ENCODE measurements at regions not wholly inside any gene's neighbourhood (a gene's known extent, or its start where the extent isn't known, plus 50 kb on each side); places are given as distances from the start of the nearest gene placed in this dataset.

DNA sequence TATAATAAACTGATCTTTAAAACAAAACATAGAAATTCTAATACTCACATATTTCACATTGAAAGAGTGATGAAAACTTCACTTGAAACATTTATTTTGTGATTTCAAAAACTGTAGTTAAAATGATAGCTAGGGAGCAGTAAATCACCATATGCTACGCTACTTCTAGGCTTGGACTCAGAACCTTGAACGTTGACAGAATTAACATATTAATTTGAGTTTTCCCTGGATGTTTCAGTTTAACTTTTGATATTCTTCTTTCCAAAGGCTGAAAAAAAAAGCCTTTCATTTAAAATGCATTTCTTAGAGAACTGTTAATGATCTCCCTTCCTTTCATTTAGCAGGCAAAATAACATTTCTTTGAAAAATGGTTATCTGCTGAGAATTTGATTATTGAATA is 307.8 kb upstream of the SGCD start:
- TF ChIP-seq, protein P1, sequence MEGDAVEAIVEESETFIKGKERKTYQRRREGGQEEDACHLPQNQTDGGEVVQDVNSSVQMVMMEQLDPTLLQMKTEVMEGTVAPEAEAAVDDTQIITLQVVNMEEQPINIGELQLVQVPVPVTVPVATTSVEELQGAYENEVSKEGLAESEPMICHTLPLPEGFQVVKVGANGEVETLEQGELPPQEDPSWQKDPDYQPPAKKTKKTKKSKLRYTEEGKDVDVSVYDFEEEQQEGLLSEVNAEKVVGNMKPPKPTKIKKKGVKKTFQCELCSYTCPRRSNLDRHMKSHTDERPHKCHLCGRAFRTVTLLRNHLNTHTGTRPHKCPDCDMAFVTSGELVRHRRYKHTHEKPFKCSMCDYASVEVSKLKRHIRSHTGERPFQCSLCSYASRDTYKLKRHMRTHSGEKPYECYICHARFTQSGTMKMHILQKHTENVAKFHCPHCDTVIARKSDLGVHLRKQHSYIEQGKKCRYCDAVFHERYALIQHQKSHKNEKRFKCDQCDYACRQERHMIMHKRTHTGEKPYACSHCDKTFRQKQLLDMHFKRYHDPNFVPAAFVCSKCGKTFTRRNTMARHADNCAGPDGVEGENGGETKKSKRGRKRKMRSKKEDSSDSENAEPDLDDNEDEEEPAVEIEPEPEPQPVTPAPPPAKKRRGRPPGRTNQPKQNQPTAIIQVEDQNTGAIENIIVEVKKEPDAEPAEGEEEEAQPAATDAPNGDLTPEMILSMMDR (IDR thresholded peaks at IDR 0.05; ENCODE audit: low read depth, low read length, missing control alignments) = no peak
- in situ Hi-C loops (cut with HindIII; ENCODE audit: low sequenced_read_pairs) = no loop called here
- H3K4me3 ChIP-seq (ENCODE audit: low read depth, low read length) = no peak overlapping the region
- DNase-seq (ENCODE audit: low read depth) = no peak

DNA sequence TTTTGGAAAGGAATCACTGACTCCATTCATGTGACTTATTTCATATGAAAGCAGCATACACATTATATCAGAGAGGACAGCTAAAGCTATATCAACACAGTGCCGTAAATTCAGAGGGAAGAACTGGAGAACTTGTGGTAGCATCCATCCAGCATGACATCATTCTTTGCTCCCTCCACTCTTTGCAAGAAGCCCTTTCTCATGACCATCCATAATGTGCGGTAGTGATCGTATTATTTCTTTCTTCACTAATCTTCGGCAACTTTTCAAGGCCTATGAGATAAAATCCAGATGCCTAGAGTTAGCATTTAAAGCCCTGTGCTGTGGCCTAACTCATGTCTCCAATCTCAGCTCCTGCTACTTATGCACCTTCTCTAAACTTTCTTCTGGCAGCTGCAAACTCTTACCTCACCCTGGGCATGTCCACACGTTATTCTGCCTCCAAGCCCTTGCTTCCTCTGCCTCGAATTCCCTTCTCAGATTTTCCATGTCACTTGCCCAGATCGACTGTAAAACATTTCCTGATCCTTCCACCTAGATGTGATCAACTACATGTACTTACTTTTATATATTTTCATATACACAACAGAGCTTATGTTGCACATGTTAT is 307.3 kb upstream of the SGCD start:
- TF ChIP-seq, protein P1 (IDR thresholded peaks at IDR 0.05; ENCODE audit: low read depth, low read length, missing control alignments) = no peak
- no peak for DNase-seq (ENCODE audit: low read depth)
- in situ Hi-C loops (cut with HindIII; ENCODE audit: low sequenced_read_pairs) = no loop called here
- no peak overlapping the region for H3K4me3 ChIP-seq (ENCODE audit: low read depth, low read length)

DNA sequence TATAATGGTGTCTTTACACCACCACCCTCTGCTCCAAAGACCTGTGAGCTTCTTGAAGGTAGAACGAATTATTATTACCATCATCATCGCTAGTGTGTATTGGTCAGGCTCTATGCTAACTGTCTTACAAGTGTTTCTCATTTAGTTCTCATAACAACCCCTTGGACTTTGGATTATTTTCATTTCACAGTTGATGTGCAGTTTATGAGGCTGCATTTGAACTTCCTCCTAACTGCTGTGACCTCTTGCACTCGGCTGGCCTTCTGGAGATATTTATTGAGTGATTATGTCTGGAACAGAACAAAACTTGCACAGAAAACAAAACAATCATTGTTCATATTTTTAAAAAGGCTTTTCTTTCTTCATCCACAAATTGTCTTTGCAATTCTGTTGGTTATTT is 306.3 kb upstream of the SGCD start:
- no peak for DNase-seq (ENCODE audit: low read depth)
- TF ChIP-seq, protein P1 (IDR thresholded peaks at IDR 0.05; ENCODE audit: low read depth, low read length, missing control alignments) = no peak
- in situ Hi-C loops (cut with HindIII; ENCODE audit: low sequenced_read_pairs) = no loop called here
- H3K4me3 ChIP-seq (ENCODE audit: low read depth, low read length) = no peak overlapping the region

DNA sequence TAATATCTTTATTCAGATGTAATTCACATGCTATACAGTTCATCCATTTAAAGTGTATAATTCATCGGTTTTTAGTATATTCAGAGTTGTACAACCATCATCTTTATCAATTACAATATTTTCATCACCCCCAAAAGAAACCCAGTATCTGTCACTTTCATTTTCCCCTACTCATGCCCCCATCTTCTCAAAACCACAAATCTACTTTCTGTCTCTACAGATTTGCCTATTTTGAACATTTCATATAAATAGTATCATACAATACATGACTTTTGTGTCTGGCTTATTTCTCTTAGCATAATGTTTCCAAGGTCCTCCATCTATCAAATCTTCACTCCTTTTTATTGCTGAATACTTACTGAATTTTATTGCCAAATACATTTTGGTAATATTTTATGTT is 305.1 kb upstream of the SGCD start:
- H3K4me3 ChIP-seq (ENCODE audit: low read depth, low read length) = no peak overlapping the region
- TF ChIP-seq, protein P1 (IDR thresholded peaks at IDR 0.05; ENCODE audit: low read depth, low read length, missing control alignments) = no peak
- no peak for DNase-seq (ENCODE audit: low read depth)
- in situ Hi-C loops (cut with HindIII; ENCODE audit: low sequenced_read_pairs) = no loop called here

DNA sequence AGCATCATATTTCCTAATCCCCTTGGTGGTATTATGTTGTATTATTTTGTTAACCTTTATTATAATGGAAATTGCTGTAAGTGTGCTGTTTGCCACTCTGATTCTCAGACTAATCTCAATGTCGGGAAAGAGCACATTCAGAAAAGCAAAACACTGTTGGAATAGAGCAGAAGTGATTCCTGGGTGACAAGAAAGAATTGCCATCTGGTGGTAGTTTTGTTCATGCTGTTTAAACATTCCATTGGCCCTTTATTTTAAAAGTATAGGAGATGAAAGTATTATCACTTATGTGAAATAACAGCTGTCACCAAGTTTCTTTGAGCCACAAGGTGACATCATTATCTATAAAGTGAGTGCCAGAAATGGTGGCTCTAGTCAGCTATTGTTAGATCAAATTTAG is 301.3 kb upstream of the SGCD start:
- in situ Hi-C loops (cut with HindIII; ENCODE audit: low sequenced_read_pairs) = no loop called here
- no peak overlapping the region for H3K4me3 ChIP-seq (ENCODE audit: low read depth, low read length)
- DNase-seq (ENCODE audit: low read depth) = no peak
- TF ChIP-seq, protein P1 (IDR thresholded peaks at IDR 0.05; ENCODE audit: low read depth, low read length, missing control alignments) = no peak

DNA sequence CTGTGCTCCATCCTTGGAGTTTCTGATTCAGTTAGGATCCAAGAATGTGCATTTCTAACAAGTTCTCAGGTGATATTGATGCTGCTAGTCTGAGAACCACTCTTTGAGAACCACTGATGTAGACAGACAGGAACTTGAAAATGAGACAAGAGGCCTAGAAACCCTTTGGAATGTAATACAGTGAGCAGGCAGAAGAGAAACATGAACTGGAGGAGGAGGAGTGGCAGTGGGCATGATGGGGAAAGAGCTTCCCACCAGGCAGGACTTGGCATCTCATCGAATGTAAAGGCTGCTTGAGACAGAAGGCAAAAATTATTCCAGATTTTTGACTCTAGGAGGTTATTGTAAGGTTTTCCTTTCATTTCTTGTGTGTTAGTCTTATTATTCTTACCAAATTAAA is 295.8 kb upstream of the SGCD start:
- TF ChIP-seq, protein P1 (IDR thresholded peaks at IDR 0.05; ENCODE audit: low read depth, low read length, missing control alignments) = no peak
- no peak for DNase-seq (ENCODE audit: low read depth)
- H3K4me3 ChIP-seq (ENCODE audit: low read depth, low read length) = no peak overlapping the region
- in situ Hi-C loops (cut with HindIII; ENCODE audit: low sequenced_read_pairs) = no loop called here
